WERI-Rb-1 (cell line): ENCODE measurements at regions not wholly inside any gene's neighbourhood (a gene's known extent, or its start where the extent isn't known, plus 50 kb on each side); places are given as distances from the start of the nearest gene placed in this dataset.

Experiments
- DNase-seq: peaks from one replicate; pipeline ENCODE4 v3.0.0-alpha.2; 2020
- H3K27ac ChIP-seq: fragments of 250-450 bp; sonication (Bioruptor Pico); 2 replicates; pipeline ENCODE4 v1.5.1; 2020; ENCODE audit warnings: mild to moderate bottlenecking, moderate library complexity
- H3K27me3 ChIP-seq: fragments of 250-450 bp; sonication (Bioruptor Pico); 2 replicates; pipeline ENCODE4 v1.5.1; 2021; ENCODE audit warnings: mild to moderate bottlenecking, low read depth, moderate library complexity; ENCODE audit not compliant: insufficient read depth, severe bottlenecking
- H3K36me3 ChIP-seq: fragments of 250-450 bp; sonication (Bioruptor Pico); 2 replicates; pipeline ENCODE4 v1.5.1; 2020; ENCODE audit warnings: mild to moderate bottlenecking, moderate library complexity
- H3K4me3 ChIP-seq: 2 replicates; pipeline ENCODE4 v1.5.1; 2011; ENCODE audit warnings: low read depth, mild to moderate bottlenecking, control low read depth, low read length
- H3K9me3 ChIP-seq: fragments of 250-450 bp; sonication (Bioruptor Pico); 2 replicates; pipeline ENCODE4 v1.5.1; 2021; ENCODE audit warnings: mild to moderate bottlenecking, moderate library complexity; ENCODE audit not compliant: severe bottlenecking
- CTCF ChIP-seq: IDR thresholded peaks from 2 replicates; pipeline ENCODE4 v1.5.1; 2011; ENCODE audit warnings: low read depth, mild to moderate bottlenecking, control low read depth, inconsistent platforms, low read length

GRCh38 chr4:57378766-57379165, 268.6 kb upstream of the IGFBP7 start:
- Histone ChIP-seq H3K4me3 (no peak overlapping the region), H3K9me3 (no peaks in the 10 kb centered on the region), H3K27ac (no peak overlapping the region), H3K27me3 (no peaks in the 10 kb centered on the region), H3K36me3 (no peaks in the 10 kb centered on the region)
- TF ChIP-seq CTCF = no peak
- DNase-seq = no peak

GRCh38 chr4:57374866-57375595, 264.8 kb upstream of the IGFBP7 start:
- no peak for DNase-seq
- H3K9me3 ChIP-seq = no peaks in the 10 kb centered on the region
- no peaks in the 10 kb centered on the region for H3K36me3 ChIP-seq
- H3K27me3 ChIP-seq = no peaks in the 10 kb centered on the region
- H3K27ac ChIP-seq = no peak overlapping the region
- TF ChIP-seq CTCF = no peak
- no peak overlapping the region for H3K4me3 ChIP-seq

- Histone ChIP-seq H3K27me3 (no peaks in the 10 kb centered on the region), H3K27ac (no peak overlapping the region), H3K4me3 (no peak overlapping the region), H3K36me3 (no peaks in the 10 kb centered on the region), H3K9me3 (no peaks in the 10 kb centered on the region)
- TF ChIP-seq CTCF = no peak
- DNase-seq = no peak
Observed at GRCh38 chr4:57373991-57374390, 263.8 kb upstream of the IGFBP7 start.

- Histone ChIP-seq H3K27me3 (no peaks in the 10 kb centered on the region), H3K9me3 (no peaks in the 10 kb centered on the region), H3K4me3 (no peak overlapping the region), H3K27ac (no peak overlapping the region), H3K36me3 (no peaks in the 10 kb centered on the region)
- no peak for DNase-seq
- no peak for TF ChIP-seq CTCF
Observed at GRCh38 chr4:57371671-57372070, 261.5 kb upstream of the IGFBP7 start.

GRCh38 chr4:57370691-57371090, 260.5 kb upstream of the IGFBP7 start:
- TF ChIP-seq CTCF = no peak
- Histone ChIP-seq H3K4me3 (no peak overlapping the region), H3K36me3 (no peaks in the 10 kb centered on the region), H3K27me3 (no peaks in the 10 kb centered on the region), H3K9me3 (no peaks in the 10 kb centered on the region), H3K27ac (no peak overlapping the region)
- DNase-seq = no peak

- Histone ChIP-seq H3K36me3 (no peaks in the 10 kb centered on the region), H3K27me3 (no peaks in the 10 kb centered on the region), H3K4me3 (no peak overlapping the region), H3K27ac (no peak overlapping the region), H3K9me3 (no peaks in the 10 kb centered on the region)
- DNase-seq = no peak
- no peak for TF ChIP-seq CTCF
Observed at GRCh38 chr4:57369446-57369845, 259.3 kb upstream of the IGFBP7 start.
